Activated naive CD4-positive, alpha-beta T cell treated with anti-CD3 and anti-CD28 coated beads, Interleukin-2, amount 10 ng/mL, durations not matched to agents 7 days and 5 days (primary cell): ENCODE measurements at regions not wholly inside any gene's neighbourhood (a gene's known extent, or its start where the extent isn't known, plus 50 kb on each side); places are given as distances from the start of the nearest gene placed in this dataset.

Source experiments
- CTCF ChIA-PET: fragments of 350-600 bp; sonication (Branson Sonifier 250); formaldehyde crosslinking; loops from one replicate; lab custom pipeline; 2021; ENCODE audit warnings: antibody characterized with exemption; lab: Charles Lee
- DNase-seq: peaks from one replicate; pipeline ENCODE4 v3.0.0-alpha.2; 2020
- H3K27ac Mint-ChIP-seq: one replicate; pipeline ENCODE4 v1.8.0; 2021; ENCODE audit warnings: mild to moderate bottlenecking, moderate library complexity, mixed read lengths
- H3K27me3 Mint-ChIP-seq: one replicate; pipeline ENCODE4 v1.8.0; 2021; ENCODE audit warnings: mild to moderate bottlenecking, mixed read lengths
- H3K36me3 Mint-ChIP-seq: one replicate; pipeline ENCODE4 v1.8.0; 2021; ENCODE audit warnings: mixed read lengths
- H3K4me1 Mint-ChIP-seq: one replicate; pipeline ENCODE4 v1.8.0; 2021; ENCODE audit warnings: mixed read lengths
- H3K4me3 Mint-ChIP-seq: one replicate; pipeline ENCODE4 v1.8.0; 2021; ENCODE audit warnings: mild to moderate bottlenecking, moderate library complexity, mixed read lengths
- H3K9me3 Mint-ChIP-seq: one replicate; pipeline ENCODE4 v1.8.0; 2021; ENCODE audit warnings: mixed read lengths

DNA sequence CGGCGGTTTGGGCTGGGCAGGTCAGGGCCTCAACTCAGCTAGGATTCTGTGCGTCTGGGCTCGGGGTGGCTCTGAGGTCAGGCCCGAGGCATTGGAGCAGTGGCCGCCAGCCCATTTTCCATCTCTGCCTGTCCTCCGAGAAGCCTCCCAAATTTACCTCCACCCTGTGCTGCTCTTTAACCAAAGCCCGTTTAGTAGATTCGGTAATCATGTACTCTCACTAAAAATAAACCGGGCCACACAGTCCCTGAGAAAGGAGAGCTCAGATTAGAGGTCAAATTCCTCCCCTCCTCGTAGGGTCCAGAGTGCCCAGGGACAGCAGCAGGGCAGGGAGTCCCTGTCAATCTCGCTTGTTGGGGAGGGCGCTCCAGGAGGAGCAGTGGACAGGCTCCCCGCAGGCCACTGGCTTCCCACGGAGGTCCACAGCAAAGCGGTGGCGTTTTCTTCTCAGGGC is 88.7 kb upstream of the CHST15 start:
- Mint-ChIP-seq H3K27me3 (peaks cover 10% of the 10 kb centered on the region), H3K27ac (no peak overlapping the region), H3K4me3 (no peak overlapping the region), H3K9me3 (no peaks in the 10 kb centered on the region), H3K4me1 (no peaks in the 10 kb centered on the region), H3K36me3 (no peaks in the 10 kb centered on the region)
- CTCF ChIA-PET: interaction anchor here (0.6 to 1.2 kb wide), 2 partner anchors 11 to 69 kb away, joined by 3 read pairs; no protein-coding TSS in a partner anchor
- DNase-seq: no peak

DNA sequence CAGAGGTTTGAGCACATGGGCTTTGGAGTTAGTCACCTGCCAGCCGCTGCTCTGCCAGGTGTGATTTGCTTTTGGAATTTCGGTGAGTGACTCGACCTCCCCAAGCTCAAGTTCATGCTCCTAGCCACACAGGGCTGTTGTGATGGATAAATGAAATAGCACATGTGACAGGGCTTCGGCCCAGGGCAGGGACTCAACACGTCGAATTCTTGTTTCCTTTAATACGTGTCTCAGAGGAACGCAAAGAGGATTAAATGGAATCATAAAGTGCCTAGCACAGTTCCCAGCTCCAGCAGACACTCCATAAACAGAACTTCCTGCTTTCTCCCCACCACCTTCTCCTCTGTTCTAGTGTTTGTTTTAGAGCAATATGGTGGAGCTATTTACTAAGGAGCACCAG is 88.3 kb upstream of the CHST15 start:
- Mint-ChIP-seq H3K9me3 (no peaks in the 10 kb centered on the region), H3K36me3 (no peaks in the 10 kb centered on the region), H3K27ac (no peak overlapping the region), H3K4me1 (no peaks in the 10 kb centered on the region), H3K27me3 (peaks cover 14% of the 10 kb centered on the region), H3K4me3 (no peak overlapping the region)
- DNase-seq: no peak
- CTCF ChIA-PET: interaction anchor here (0.6 to 1.2 kb wide), 2 partner anchors 11 to 69 kb away, joined by 3 read pairs; no protein-coding TSS in a partner anchor

DNA sequence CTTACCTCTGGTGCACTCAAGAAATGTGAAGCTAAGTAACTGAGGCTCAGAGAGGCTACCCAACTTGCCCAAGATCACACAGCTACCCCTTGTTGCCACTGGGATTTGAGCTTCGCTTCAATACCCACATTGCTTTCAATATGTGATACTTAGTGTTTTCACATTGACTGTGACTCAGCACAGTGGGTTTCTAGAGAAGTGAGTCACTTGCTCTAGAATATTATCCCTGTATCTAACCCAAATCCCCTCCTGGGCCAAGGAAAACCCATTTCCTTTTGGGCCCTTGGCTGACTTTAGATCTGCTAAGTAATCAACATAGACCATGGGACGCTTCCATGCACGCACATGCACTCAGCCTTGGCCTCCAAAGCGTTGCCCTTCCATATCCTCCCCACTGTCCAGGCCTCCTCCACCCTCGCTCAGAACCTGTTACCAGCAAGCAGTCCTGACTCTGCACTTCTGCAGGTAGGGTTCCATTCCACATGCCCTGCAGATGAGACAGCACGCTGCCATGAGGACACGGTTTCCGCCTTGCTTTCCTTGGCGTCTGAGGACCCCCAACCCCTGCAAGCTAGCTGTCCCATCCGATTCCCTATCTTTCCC is 87.7 kb upstream of the CHST15 start:
- CTCF ChIA-PET: interaction anchor here (1.2 kb wide), 1 partner anchor 12 kb away, joined by 3 read pairs; no protein-coding TSS in a partner anchor
- Mint-ChIP-seq H3K4me3 (no peak overlapping the region), H3K27me3 (peaks cover 20% of the 10 kb centered on the region), H3K9me3 (no peaks in the 10 kb centered on the region), H3K4me1 (peaks cover 5% of the 10 kb centered on the region), H3K36me3 (no peaks in the 10 kb centered on the region), H3K27ac (no peak overlapping the region)
- no peak for DNase-seq

DNA sequence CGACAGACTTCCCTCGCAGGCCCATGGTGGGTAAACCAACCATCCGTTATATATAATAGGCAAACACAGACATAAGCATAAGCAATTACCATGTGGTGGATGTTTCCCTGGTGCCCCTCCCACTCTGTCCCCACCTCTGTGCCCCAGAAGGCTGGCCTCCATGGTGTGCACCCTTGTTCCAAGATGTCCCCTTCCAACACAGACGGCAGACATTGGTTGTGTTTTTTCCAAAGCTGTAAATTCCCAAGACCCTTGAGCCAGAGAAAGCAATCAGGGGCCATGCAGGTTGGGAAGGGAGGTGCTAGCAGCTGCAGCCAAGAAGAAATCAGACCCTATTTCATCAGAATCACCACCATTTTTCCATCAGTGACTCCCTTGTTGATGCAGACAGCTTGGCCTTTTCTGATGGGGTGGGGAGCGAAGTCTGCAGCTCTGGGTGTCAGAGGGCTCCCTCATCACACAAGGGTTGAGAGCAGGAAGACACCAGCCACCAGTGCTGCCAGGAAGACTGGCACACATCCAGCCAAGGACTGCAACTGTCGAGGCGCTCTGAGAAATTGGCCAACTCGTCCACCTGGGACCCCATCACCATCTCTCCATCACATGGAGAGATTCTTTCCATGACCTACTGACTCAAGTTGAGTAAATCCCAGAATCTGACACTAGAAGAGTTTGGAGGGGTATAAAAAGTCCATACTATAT is 86.8 kb upstream of the CHST15 start:
- H3K9me3 Mint-ChIP-seq: no peaks in the 10 kb centered on the region
- no peak overlapping the region for H3K4me3 Mint-ChIP-seq
- DNase-seq: no peak
- CTCF ChIA-PET: no interaction called here
- peaks cover 8% of the 10 kb centered on the region for H3K4me1 Mint-ChIP-seq
- peaks cover 24% of the 10 kb centered on the region for H3K27me3 Mint-ChIP-seq
- no peaks in the 10 kb centered on the region for H3K36me3 Mint-ChIP-seq
- H3K27ac Mint-ChIP-seq: no peak overlapping the region

DNA sequence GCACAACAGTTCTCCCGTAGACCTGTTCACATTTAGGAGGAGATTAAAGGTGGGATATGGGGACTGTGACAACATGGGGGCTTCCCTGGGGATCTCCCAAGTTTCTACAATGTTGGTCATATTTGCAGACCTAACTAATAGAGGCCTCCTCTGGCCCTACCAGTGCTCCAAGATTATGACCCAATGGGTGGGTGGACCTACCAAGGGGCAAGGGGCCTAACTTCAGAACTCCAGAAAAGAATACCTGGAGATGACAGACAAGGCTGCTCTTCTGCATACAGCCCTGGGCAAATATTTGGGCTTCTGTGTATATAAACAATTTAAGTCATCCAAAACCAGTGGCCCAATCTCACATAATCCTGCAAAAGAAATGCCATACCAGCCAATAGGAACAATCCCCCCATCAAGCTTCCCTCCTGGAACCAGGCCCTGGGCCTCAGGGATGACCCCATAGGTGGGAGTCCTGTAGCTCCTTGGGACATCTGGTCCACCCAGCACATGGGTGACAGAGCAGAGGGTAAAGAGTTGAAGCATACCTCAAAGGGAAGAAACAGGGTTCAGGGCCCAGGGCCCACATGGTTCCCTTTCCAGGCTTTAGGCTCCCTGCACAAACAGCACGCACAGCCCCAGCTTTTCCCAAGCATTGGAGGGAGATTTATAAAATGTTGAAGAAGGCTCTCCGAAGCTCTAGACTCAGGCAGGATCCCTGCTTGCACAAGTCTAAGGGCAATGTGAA is 86.1 kb upstream of the CHST15 start:
- H3K4me1 Mint-ChIP-seq: peaks cover 8% of the 10 kb centered on the region
- no peak overlapping the region for H3K27ac Mint-ChIP-seq
- CTCF ChIA-PET: no interaction called here
- H3K27me3 Mint-ChIP-seq: peaks cover 21% of the 10 kb centered on the region
- no peaks in the 10 kb centered on the region for H3K9me3 Mint-ChIP-seq
- no peak for DNase-seq
- H3K4me3 Mint-ChIP-seq: no peak overlapping the region
- H3K36me3 Mint-ChIP-seq: no peaks in the 10 kb centered on the region

DNA sequence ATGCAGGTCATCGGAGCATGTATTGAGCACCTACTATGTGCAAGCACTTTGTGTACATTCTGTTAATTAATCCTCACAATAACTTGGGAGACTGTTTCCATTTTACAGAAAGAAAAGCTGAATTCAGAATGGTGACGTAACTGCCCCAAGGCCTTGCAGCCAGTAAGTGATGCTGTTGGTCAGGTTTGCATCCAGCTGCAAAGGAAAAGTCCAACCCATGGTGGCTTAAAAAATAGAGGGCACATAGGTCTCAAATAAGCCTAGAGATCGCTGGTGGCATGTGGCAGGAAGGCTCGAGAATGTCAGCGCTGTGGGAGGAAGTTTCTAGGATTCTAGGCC is 83.8 kb upstream of the CHST15 start:
- H3K27me3 Mint-ChIP-seq: peaks cover 30% of the 10 kb centered on the region
- H3K9me3 Mint-ChIP-seq: no peaks in the 10 kb centered on the region
- CTCF ChIA-PET: interaction anchor here (1.3 kb wide), 1 partner anchor 15 kb away, joined by 3 read pairs; no protein-coding TSS in a partner anchor
- H3K4me3 Mint-ChIP-seq: no peak overlapping the region
- DNase-seq: no peak
- no peak overlapping the region for H3K27ac Mint-ChIP-seq
- H3K4me1 Mint-ChIP-seq: peaks cover 8% of the 10 kb centered on the region
- no peaks in the 10 kb centered on the region for H3K36me3 Mint-ChIP-seq

DNA sequence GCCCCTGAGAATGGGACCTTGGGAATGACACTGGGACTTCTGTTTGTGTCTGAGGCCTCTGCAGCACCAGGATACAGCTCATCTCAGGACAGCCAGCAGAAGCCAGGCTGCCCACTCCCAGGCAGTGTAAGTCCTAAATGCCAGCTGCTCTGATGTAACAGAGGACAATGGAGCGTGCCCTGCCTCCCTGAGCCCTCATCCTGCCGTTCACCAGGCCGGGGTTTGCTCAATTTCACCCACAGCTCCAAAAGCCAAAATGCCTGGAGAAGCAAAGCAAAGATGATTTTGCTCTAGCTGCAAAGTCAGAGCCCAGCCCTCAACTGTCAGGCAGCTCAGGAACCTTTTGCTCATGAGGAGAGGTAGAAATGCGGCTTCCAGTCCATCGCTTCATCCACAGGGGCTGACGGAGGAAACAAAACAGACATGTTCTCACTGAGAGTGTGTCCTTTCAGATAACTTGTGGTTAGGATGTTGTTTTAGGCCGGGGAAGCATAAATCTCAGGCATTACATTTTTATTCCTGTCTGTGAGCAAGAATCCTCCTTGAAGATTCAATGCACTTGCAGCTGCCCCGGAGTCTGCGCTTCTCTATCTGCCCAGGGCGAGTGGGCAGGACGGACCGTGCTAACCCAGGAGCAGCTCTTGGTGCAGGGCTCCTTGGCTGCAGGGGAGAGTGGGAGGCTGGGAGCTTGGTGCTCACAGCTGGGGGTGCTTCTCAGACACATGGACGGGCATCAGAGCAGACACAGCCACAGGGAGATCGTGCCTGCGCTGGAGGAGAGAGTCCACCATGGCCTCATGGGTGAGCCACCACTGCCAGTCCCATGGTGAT is 83.2 kb upstream of the CHST15 start:
- no peak for DNase-seq
- CTCF ChIA-PET: interaction anchor here (1.3 kb wide), 1 partner anchor 15 kb away, joined by 3 read pairs; no protein-coding TSS in a partner anchor
- Mint-ChIP-seq H3K27ac (no peak overlapping the region), H3K9me3 (no peaks in the 10 kb centered on the region), H3K36me3 (no peaks in the 10 kb centered on the region), H3K4me3 (no peak overlapping the region), H3K4me1 (peaks cover 8% of the 10 kb centered on the region), H3K27me3 (peaks cover 30% of the 10 kb centered on the region)

DNA sequence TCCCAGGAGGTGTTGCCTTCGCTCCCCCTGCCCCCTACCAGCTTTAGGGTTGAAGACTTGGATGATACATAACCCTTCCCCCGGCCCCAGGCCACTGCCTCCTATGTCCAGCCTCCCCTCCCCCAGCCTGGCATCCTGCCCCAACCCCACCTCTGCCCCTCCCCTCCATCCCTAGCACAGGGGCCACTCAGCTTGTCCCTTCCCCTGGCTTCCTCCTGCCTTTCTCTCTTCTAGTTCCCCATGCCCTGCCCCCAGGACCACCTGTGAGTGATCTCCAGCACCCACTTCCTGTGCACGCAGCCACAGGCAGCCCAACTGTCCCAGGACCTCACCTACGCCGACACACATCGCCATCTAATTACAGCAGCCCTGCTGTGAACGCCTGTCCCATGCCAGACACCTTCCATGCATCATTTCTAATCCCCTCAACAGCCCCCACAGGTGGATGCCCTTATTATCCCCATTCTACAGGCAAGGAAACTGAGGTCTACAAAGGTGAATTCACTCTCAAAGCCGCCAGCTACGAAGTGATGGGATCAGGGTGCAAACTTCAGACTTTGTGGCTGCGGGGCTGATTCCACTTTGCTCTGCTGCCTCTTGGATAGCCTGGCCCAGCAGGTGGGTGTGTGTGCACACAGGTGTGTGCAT is 82.4 kb upstream of the CHST15 start:
- no peak for DNase-seq
- Mint-ChIP-seq H3K36me3 (no peaks in the 10 kb centered on the region), H3K27ac (no peak overlapping the region), H3K27me3 (peaks cover 30% of the 10 kb centered on the region), H3K4me3 (no peak overlapping the region), H3K9me3 (no peaks in the 10 kb centered on the region), H3K4me1 (peaks cover 8% of the 10 kb centered on the region)
- CTCF ChIA-PET: interaction anchor here (1.1 to 1.3 kb wide), 2 partner anchors 16 to 17 kb away, joined by 3 read pairs; no protein-coding TSS in a partner anchor

DNA sequence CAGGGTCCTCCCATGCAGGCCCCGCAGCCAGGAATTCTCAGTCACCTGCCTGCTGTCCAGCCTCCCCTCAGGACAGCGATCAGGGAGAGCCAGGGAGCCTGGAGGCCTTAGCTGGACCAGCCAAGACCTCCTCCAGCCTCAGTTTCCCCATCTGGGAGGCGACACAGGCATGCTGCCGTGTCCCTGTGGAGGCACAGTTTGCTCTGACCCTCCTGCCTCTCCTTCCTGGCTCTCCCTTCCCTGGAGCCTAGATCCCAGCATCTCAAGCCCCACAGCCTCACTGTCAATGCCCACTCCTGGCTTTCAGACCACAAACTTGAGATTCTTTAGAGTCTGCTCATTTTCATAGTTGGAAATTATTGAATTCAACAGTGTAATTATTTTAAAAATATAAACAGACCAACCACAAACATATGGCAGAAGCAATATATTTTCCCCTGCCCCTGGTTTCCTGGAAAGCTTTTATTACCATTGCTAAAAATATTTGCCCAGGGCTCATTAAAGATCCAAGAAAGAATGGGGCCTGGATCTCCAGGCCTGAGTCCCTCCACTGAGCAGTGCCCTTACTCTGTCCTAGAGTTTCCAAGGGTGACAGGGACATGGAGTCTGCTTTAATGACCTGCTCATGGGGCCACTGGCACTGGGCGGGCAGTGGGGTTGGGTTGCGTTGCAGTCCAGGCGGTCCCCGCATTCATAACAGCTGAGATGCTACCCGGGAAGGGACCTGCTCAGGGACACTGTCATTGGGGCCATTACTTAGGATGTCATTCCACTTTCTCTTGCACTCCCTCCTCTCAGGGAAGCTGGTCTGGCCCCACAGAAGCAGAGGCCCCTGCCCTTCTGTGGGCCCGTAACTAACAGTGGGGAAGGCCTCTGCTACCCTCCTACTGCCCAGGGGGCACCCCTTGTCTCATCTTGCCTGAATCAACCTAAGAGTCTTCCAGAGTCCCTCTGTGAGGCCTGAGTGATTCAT is 81.6 kb upstream of the CHST15 start:
- Mint-ChIP-seq H3K9me3 (no peaks in the 10 kb centered on the region), H3K4me1 (peaks cover 8% of the 10 kb centered on the region), H3K36me3 (no peaks in the 10 kb centered on the region), H3K27ac (no peak overlapping the region), H3K27me3 (peaks cover 30% of the 10 kb centered on the region), H3K4me3 (no peak overlapping the region)
- CTCF ChIA-PET: interaction anchor here (1.1 kb wide), 1 partner anchor 18 kb away, joined by 3 read pairs; no protein-coding TSS in a partner anchor
- no peak for DNase-seq

DNA sequence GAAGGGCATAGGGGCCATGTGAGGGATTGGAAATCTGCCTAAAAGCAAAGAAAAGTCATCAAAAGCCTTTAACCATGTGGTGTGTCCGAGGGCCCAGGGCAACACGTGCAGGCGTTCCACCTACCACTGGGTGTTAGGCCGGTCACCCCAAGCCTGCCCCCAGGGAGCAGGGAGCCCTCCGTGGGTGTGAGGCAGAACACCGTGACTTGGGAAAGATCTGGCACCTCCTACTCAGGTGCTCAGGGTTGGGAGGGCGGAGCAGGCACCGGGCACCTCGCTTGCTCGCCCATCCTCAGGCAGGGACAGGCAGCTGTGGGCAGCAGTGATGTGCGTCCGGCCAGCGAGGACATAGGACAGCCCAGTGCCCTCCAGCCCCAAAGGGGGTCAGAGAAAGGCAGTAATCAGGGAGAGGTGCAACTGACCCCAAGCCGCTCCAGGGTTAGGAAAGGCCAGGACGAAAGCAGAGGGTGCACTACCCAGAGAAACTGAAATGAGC is 80.7 kb upstream of the CHST15 start:
- no peak overlapping the region for H3K27ac Mint-ChIP-seq
- peaks cover 8% of the 10 kb centered on the region for H3K4me1 Mint-ChIP-seq
- no peak for DNase-seq
- CTCF ChIA-PET: no interaction called here
- no peaks in the 10 kb centered on the region for H3K9me3 Mint-ChIP-seq
- H3K36me3 Mint-ChIP-seq: no peaks in the 10 kb centered on the region
- H3K4me3 Mint-ChIP-seq: no peak overlapping the region
- peaks cover 33% of the 10 kb centered on the region for H3K27me3 Mint-ChIP-seq

DNA sequence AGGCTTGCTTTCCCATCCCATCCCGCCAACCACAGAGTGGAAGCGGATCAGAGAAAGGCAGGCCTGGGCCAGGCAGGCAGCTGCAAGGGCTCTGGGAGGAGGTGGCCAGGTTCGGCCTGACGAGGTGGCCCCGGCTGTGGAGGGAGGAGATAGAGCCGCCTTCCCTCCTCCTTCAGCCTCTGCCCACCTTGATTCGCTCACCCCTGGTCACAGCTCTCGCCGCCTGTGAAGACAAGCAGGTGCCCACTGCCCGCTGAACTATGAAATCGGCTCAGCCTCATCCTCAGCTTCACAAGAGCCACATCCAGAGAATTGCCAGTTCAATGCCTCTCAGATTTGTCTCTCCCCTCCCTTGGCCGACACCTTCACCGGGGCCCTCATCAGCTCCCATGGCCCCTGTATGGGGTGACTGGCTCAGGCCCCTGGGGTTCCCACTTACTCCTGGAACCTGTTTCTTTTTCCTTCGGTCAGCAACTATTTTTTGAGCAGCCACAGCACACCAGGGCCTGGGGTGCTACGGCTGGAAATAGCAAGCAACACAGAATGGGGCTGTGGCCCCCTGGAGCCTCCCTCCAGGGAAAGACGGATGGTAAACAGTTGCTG is 80.0 kb upstream of the CHST15 start:
- Mint-ChIP-seq H3K27ac (no peak overlapping the region), H3K9me3 (no peaks in the 10 kb centered on the region), H3K4me1 (peaks cover 8% of the 10 kb centered on the region), H3K4me3 (no peak overlapping the region), H3K36me3 (no peaks in the 10 kb centered on the region), H3K27me3 (peaks cover 33% of the 10 kb centered on the region)
- no peak for DNase-seq
- CTCF ChIA-PET: no interaction called here
